ENCODE measurements at regions not wholly inside any gene's neighbourhood (a gene's known extent, or its start where the extent isn't known, plus 50 kb on each side); places are given as distances from the start of the nearest gene placed in this dataset.

DNA sequence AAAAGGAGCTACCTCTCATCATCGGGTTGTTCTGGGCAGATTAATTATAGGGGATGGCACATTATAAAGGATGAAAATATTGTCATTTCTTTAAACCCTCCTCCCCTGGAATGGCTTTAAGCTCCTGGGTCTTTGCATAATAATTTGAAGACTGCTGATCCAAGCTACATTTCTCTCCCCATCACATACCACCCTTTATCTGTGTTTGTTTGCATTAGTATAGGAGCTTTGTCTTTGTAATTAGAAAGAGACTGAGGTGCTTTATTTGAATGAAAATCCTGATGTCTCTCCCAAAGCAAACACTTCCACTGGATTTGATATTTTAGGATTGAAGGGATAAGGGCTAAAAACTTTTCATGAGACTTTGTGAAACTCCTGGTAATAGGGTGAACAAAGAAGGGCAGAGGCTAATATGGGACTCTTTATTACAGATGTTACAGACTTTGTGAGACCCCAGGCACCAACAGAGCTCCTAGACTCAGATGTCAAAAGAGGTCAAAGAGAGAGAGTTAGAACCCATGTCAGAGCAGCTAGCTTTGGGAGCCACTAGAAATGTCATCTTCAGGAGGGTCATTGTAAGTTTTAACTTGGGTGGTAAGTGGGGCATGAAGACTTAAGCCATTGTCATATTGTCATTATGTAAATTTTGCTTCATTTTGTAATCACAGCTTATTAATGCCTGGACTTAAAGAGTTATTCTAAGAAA, 75.3 kb upstream of the RXFP2 start:
- DNase-seq = no peak
- Mint-ChIP-seq H3K4me3 (no peak overlapping the region), H3K4me1 (no peaks in the 10 kb centered on the region), H3K27ac (no peak overlapping the region), H3K27me3 (no peaks in the 10 kb centered on the region), H3K36me3 (no peaks in the 10 kb centered on the region), H3K9me3 (ENCODE audit: low read depth) (peaks cover 4% of the 10 kb centered on the region)
- ATAC-seq = no peak
- CTCF ChIA-PET = no interaction called here

DNA sequence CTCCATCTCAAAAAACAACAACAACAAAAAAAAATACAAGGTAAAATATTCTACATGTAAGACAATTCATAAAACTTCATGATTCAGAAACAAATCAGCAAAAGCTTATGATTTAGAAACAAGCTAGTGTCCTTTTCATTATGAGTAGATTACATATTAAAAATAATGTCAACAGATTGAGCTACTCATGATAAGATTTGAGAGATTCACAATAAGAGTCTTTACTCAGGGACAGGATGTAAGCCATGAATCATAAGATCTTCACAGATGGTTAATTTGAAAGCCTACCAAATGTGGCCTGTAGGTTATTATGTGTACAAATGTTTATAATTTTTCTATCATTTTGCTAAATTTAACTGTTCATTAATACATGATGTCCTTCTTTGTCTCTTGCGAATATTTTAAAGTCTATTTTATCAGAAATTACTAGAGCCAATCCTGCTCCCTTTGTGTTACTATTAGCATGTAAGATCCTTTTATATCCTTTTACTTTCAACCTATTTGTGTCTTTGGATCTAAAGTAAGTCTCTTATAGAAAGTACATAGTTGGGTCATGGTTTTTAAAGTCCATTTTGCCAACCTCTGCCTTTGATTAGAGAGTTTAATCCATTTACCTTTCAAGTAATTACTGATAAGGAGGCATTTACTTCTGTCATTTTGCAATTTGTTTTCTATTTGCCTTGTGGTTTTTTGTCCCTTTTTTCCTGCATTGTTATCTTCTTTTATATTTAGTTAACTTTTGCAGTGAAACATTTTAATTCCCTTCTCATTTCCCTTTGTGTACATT, 68.3 kb upstream of the RXFP2 start:
- Mint-ChIP-seq H3K9me3 (ENCODE audit: low read depth) (peaks cover 8% of the 10 kb centered on the region), H3K4me3 (no peak overlapping the region), H3K27ac (no peak overlapping the region), H3K4me1 (no peaks in the 10 kb centered on the region), H3K27me3 (no peaks in the 10 kb centered on the region), H3K36me3 (no peaks in the 10 kb centered on the region)
- CTCF ChIA-PET = no interaction called here
- ATAC-seq = no peak
- no peak for DNase-seq

DNA sequence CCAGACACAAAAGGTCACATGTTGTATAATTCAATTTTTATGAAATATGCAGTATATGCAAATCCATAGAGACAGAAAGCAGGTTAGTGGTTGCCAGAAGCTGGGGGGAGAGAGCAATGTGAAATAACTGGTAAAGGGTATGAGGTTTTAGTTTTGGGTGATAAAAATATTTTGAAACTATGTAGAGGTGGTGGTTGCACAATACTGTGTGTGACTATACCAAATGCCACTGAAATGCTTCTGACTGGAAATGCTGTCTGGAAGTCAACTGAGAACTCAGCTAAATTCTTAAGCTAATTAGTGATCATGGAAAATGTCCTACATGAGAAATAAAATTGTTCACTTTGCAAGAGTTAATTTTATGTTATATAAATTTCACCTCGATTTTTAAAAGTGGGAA, 65.3 kb upstream of the RXFP2 start:
- DNase-seq (no peak), ATAC-seq (no peak)
- Mint-ChIP-seq H3K36me3 (no peaks in the 10 kb centered on the region), H3K27ac (no peak overlapping the region), H3K4me3 (no peak overlapping the region), H3K9me3 (ENCODE audit: low read depth) (peaks cover 4% of the 10 kb centered on the region), H3K4me1 (no peaks in the 10 kb centered on the region), H3K27me3 (no peaks in the 10 kb centered on the region)
- CTCF ChIA-PET = no interaction called here

DNA sequence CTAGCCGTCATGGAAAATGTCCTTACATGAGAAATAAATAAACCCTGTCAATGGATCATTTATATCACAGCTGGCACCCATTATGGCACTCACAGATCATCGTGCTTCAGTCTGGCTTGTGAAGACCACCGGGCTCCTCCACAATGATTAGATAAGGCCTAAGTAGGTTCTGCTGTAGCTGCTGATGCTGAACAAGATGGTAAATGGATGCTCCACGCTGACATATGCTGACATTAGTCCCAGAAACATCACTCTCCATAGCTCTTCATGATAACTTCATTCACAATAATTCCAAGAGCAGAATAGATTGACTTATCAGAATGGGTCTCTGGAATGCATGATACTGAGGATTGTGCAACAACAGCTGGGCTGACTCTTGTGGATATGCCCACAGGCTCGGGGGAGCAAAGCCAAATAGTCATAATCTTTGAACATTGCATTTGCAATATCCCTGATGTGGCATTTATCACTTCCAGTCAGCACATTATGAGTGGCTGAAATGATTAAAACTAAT, 63.8 kb upstream of the RXFP2 start:
- CTCF ChIA-PET = no interaction called here
- DNase-seq = no peak
- H3K27me3 Mint-ChIP-seq = no peaks in the 10 kb centered on the region

DNA sequence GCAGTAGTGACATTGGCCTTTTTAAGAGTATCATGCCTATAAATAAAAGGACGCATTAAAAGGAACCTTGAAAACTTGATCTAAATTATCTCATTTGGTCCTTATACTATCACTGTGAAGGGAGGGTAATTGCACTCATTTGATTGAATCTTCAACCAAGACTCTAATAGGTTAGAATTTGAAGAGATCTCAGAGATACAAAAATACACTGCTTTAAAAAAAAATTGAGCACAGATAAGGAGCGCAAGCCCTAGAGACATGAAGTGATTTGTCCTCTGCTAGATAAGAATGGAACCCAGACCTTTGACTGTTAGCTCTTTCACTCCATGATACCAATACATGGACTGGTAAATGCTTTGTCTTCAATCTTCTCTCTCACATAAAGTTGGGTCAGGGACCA, 58.2 kb upstream of the RXFP2 start:
- Mint-ChIP-seq H3K4me3 (no peak overlapping the region), H3K4me1 (no peaks in the 10 kb centered on the region), H3K9me3 (ENCODE audit: low read depth) (peaks cover 3% of the 10 kb centered on the region), H3K27me3 (no peaks in the 10 kb centered on the region), H3K36me3 (no peaks in the 10 kb centered on the region), H3K27ac (no peak overlapping the region)
- CTCF ChIA-PET = no interaction called here
- DNase-seq (no peak), ATAC-seq (no peak)

More for the DNA sequence above, 63.8 kb upstream of the RXFP2 start:
- H3K36me3 Mint-ChIP-seq = no peaks in the 10 kb centered on the region
- no peak overlapping the region for H3K4me3 Mint-ChIP-seq
- ATAC-seq = no peak
- no peaks in the 10 kb centered on the region for H3K4me1 Mint-ChIP-seq
- peaks cover 4% of the 10 kb centered on the region for H3K9me3 Mint-ChIP-seq (ENCODE audit: low read depth)
- no peak overlapping the region for H3K27ac Mint-ChIP-seq

DNA sequence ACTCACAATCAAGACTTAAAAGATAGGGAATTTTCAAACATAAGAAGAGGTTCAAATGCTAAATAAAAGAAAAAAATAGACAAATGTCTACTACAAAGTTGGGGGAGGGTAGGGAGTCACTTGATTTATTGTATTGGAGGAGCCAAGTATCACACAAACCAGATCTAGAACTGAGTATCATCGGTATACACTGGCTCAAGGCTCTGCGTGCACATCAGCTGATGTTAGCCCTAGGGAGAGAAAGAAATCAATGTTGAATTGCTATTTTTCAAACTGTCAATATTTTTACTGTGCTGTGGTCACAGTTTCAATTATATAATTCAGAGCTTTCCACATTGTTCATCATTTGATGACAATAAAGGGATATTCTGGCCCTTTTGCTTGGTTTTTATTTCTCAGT, 54.9 kb upstream of the RXFP2 start:
- DNase-seq (no peak), ATAC-seq (no peak)
- H3K27ac Mint-ChIP-seq = no peak overlapping the region
- H3K27me3 Mint-ChIP-seq = no peaks in the 10 kb centered on the region
- no peak overlapping the region for H3K4me3 Mint-ChIP-seq
- H3K36me3 Mint-ChIP-seq = no peaks in the 10 kb centered on the region
- H3K4me1 Mint-ChIP-seq = no peaks in the 10 kb centered on the region
- H3K9me3 Mint-ChIP-seq (ENCODE audit: low read depth) = peaks cover 3% of the 10 kb centered on the region
- CTCF ChIA-PET = no interaction called here

DNA sequence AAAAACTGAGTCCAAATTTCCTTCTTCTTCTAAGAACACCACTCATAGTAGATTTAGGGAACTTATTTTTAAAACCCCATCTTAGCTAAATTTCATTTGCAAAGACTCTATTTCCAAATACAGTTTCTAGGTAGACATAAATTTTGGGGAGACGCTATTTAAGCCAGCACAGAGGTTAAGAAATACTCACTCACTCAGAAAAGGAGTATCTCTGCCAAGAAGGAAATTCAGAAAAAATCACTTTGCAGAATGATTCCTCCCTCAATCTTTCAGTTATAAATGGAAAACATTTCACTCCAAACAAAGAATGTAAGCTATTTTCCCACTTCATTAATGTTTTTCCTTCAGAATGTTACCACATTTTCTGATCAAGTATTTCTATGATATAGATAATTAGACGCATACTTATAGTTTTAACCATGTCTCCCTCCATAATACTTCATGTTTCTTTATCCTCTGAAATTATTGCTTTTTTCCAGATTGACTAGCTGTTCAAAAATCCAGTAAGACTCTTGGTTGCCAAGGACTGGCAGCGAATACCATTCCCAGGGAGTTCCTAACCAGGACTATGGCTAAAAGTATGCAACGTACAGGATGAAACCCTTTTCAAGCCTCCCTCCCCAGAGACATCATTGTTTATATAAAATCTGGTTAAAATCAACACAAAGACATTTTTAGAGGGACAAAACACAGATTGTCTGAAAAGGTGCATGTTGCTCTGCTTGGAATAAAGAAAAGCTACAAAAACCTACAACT, 52.5 kb upstream of the RXFP2 start:
- ATAC-seq (no peak), DNase-seq (no peak)
- no peaks in the 10 kb centered on the region for H3K9me3 Mint-ChIP-seq (ENCODE audit: low read depth)
- H3K4me3 Mint-ChIP-seq = no peak overlapping the region
- H3K36me3 Mint-ChIP-seq = no peaks in the 10 kb centered on the region
- H3K4me1 Mint-ChIP-seq = no peaks in the 10 kb centered on the region
- no peaks in the 10 kb centered on the region for H3K27me3 Mint-ChIP-seq
- H3K27ac Mint-ChIP-seq = no peak overlapping the region
- CTCF ChIA-PET = no interaction called here
